HFF-Myc (cell line): ENCODE measurements at regions not wholly inside any gene's neighbourhood (a gene's known extent, or its start where the extent isn't known, plus 50 kb on each side); places are given as distances from the start of the nearest gene placed in this dataset.
"Not testable (repeated sequence)": the region's sequence is repeated elsewhere in the genome, so short reads cannot be mapped to it uniquely, and the experiment has no call there.

Experiments used
- DNase-seq: peaks from one replicate; pipeline ENCODE4 v3.0.0-alpha.2; 2011; ENCODE audit warnings: low read depth; ENCODE audit errors: extremely low read depth
- H3K4me3 ChIP-seq: replicated peaks from 2 replicates; pipeline ENCODE4 v1.5.1; 2011; ENCODE audit warnings: low read depth, mild to moderate bottlenecking, control low read depth, low read length
- TF ChIP-seq, protein P1 (sequence below): IDR thresholded peaks from 2 replicates; pipeline ENCODE4 v1.5.1; 2012; ENCODE audit warnings: mild to moderate bottlenecking, low read depth, low read length, control low read depth; ENCODE audit errors: missing control alignments

DNA sequence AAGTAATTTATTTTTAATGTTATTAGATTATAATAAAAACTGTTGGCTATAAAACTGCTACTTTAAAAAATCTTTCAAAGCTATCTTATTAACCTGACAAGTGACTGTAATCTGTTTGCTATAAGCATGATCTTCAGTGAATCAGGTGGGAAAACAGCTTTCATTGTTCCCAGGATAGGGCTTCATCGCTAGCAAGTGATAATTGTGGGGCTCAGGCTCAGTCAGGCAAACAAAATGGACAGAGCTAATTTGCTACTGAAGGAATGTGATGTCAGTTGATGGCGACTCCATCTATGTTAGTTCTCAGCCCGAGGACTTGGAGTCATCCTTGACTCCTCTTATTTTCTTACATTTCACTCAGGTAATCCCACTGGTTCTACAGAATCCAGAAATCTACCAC, 125.0 kb downstream of the RASSF10 start:
- no peak for DNase-seq
- H3K4me3 ChIP-seq: no peak overlapping the region
- TF ChIP-seq, protein P1, sequence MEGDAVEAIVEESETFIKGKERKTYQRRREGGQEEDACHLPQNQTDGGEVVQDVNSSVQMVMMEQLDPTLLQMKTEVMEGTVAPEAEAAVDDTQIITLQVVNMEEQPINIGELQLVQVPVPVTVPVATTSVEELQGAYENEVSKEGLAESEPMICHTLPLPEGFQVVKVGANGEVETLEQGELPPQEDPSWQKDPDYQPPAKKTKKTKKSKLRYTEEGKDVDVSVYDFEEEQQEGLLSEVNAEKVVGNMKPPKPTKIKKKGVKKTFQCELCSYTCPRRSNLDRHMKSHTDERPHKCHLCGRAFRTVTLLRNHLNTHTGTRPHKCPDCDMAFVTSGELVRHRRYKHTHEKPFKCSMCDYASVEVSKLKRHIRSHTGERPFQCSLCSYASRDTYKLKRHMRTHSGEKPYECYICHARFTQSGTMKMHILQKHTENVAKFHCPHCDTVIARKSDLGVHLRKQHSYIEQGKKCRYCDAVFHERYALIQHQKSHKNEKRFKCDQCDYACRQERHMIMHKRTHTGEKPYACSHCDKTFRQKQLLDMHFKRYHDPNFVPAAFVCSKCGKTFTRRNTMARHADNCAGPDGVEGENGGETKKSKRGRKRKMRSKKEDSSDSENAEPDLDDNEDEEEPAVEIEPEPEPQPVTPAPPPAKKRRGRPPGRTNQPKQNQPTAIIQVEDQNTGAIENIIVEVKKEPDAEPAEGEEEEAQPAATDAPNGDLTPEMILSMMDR: no peak

- TF ChIP-seq, protein P1: no peak
- no peak for DNase-seq
- no peak overlapping the region for H3K4me3 ChIP-seq
Measured at GRCh38 chr11:13134886-13135285, 125.8 kb downstream of the RASSF10 start.

DNA sequence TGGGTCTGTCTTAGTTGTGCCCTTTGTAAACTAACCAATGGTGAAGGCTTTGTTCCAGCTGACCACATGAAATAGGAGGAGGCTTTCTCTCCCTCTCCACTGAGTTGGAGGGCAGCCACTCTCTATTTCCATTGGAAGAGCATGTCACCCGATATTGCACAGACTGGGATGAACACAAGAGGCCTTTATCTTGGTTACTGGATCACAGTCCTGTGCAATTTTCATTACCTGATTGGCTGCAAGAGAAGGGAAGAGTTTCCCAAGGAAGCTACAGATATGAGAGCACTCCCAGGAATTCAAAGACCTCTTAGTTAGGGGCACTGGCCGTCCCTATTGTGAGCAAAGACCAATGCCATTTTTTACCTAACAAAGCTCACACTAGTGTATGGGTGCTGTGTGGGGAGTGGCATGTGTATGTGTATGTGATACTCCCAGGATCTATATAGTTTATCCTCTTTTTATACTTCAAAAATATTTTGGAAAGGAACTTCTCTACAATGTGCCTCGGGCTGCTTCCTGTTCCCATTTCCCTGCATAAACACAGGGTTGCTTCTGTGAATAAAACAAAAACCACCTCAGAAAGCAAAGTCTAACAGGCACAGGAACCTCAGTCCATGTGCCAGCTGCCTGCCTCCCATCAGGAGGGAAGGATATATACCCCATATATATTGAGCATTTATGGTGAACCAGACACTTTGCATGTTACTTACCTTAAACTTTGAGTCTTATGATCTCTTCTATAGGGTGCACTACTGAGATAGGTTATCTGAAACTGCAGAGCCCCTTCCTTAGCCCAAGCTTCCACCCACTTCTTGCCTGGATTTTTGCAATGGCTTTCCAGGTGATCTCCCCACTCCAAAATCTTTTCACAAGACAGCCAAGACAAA, 126.5 kb downstream of the RASSF10 start:
- TF ChIP-seq, protein P1: no peak
- DNase-seq: peak; percentile 52
- no peak overlapping the region for H3K4me3 ChIP-seq

DNA sequence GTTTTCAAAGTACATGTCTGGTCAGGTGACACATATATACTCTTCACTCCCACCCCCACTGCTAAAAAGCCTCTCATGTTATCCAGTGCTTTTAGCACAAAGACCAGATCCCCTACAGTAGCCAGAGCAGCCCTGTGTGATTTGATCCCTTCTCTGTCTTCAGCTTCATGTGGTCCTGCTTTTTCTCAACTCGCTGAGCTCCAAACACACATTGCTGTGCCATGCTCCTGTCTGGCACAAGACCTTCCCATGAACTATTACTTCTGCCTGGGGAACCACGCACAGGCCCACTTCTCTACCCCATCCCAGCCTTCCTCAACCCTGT, 127.1 kb downstream of the RASSF10 start:
- TF ChIP-seq, protein P1: no peak
- H3K4me3 ChIP-seq: no peak overlapping the region
- no peak for DNase-seq

DNA sequence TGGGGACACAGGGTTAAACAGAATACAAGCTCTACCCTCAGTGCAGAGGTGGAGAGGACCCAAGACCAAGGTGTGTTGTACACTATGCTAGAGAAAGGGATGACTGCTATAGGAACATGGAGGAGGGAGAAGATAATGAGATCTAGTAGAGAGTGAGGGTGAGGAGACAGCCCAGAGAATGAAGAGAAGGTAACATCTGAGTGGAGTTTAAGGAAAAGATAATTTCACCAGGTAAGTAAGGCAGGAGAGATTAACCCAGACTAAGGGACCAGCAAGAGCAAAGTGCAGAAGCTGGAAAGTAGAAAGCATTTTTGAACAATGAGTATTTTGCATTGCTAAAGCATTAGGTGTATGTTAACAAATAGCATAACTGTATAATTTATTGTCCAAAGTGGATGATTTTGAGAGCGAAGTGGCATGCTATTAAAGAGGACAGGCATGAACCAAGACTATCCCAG, 128.8 kb downstream of the RASSF10 start:
- TF ChIP-seq, protein P1: no peak

DNA sequence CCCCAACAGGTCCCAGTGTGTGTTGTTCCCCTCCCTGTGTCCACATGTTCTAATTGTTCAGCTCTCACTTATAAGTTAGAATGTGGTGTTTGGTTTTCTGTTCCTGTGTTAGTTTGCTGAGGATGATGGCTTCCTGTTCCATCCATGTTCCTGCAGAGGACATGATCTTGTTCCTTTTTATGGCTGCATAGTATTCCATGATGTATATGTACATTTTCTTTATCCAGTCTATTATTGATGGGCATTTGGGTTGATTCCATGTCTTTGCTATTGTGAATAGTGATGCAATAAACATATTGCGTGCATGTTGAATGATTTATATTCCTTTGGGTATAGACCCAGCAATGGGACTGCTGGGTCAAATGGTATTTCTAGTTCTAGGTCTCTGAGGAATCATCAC, 130.0 kb downstream of the RASSF10 start:
- not testable (repeated sequence) for H3K4me3 ChIP-seq, DNase-seq

More for the DNA sequence above, 128.8 kb downstream of the RASSF10 start:
- no peak for DNase-seq
- H3K4me3 ChIP-seq: no peak overlapping the region

- TF ChIP-seq, protein P1: no peak
- peak; percentile 14 for DNase-seq
- no peak overlapping the region for H3K4me3 ChIP-seq
Measured at GRCh38 chr11:13140028-13140870, 131.1 kb downstream of the RASSF10 start.
